ENCODE measurements at regions not wholly inside any gene's neighbourhood (a gene's known extent, or its start where the extent isn't known, plus 50 kb on each side); places are given as distances from the start of the nearest gene placed in this dataset.

DNA sequence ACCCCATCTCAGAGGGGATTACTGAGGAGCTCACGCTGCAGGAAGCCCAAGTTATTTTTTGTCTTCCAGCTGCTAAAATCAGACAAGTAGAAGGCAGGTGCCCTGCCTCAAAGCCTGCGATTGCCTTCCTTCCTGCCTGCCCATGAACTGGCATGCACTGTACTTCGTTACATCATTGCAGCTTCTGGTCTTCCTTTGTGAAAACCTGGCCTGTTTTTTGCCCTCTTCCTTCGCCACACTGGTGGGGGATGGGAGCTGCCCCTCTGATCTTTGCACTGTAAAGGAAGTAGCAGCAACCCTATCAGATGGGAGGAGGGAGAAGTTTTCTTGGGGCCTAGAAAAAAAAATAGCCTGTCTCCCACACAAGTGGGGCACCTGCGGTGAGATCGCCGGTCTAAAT, 1098.7 kb downstream of the BCL11B start:
- TF ChIP-seq EZH2phosphoT487 (IDR thresholded peaks at IDR 0.05; ENCODE audit: low read depth, severe bottlenecking, unreplicated experiment) (no peak), CTCF (IDR thresholded peaks at IDR 0.05; ENCODE audit: poor library complexity) (no peak), EZH2 (IDR thresholded peaks at IDR 0.05; ENCODE audit: borderline replicate concordance) (no peak)
- Histone ChIP-seq H3K4me2 (no peak overlapping the region), H3K36me3 (replicated peaks; ENCODE audit: insufficient read depth, low read depth) (no peaks in the 10 kb centered on the region), H3K27me3 (no peaks in the 10 kb centered on the region), H3K27ac (no peak overlapping the region), H3K4me1 (ENCODE audit: insufficient read depth) (no peaks in the 10 kb centered on the region), H4K20me1 (ENCODE audit: insufficient read depth, poor library complexity, severe bottlenecking) (no peaks in the 10 kb centered on the region), H3K9me3 (ENCODE audit: low read depth) (no peaks in the 10 kb centered on the region), H3K79me2 (no peaks in the 10 kb centered on the region), H2AFZ (no peak overlapping the region), H3K4me3 (no peak overlapping the region), H3K9me2 (replicated peaks; ENCODE audit: insufficient read depth) (no peaks in the 10 kb centered on the region)
- DNase-seq (ENCODE audit: low spot score): no peak
- 86% methylated on average over 7 of the region's 7 CpGs for WGBS (ENCODE audit: low lambda C conversion rate, missing lambda C conversion rate)

DNA sequence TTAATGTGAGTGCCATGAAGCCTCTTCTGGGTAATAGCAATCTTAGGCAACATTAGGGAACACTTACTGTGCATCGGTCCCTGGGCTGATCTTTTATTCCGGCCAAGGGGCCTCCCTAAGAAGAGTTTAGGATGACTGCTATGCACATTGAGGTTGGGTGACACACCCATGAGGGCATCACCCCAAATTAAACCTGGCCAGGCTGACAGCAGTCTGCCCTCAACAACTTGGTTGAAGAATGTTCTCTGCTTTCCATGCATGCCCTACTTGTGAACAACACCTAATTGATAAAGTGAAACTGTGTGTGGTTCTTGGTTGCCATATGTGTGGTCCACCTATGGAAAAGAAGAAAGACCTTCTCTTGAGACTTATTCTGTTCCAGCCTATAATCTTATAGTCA, 1098.0 kb downstream of the BCL11B start:
- Histone ChIP-seq H3K4me3 (no peak overlapping the region), H2AFZ (no peak overlapping the region), H3K9me2 (replicated peaks; ENCODE audit: insufficient read depth) (no peaks in the 10 kb centered on the region), H3K79me2 (no peaks in the 10 kb centered on the region), H3K36me3 (replicated peaks; ENCODE audit: insufficient read depth, low read depth) (no peaks in the 10 kb centered on the region), H3K9me3 (ENCODE audit: low read depth) (no peaks in the 10 kb centered on the region), H3K27ac (no peak overlapping the region), H3K4me2 (no peak overlapping the region), H3K27me3 (no peaks in the 10 kb centered on the region), H3K4me1 (ENCODE audit: insufficient read depth) (no peaks in the 10 kb centered on the region), H4K20me1 (ENCODE audit: insufficient read depth, poor library complexity, severe bottlenecking) (no peaks in the 10 kb centered on the region)
- no peak for DNase-seq (ENCODE audit: low spot score)
- 93% methylated on average over 2 of the region's 2 CpGs for WGBS (ENCODE audit: low lambda C conversion rate, missing lambda C conversion rate)
- TF ChIP-seq EZH2 (IDR thresholded peaks at IDR 0.05; ENCODE audit: borderline replicate concordance) (no peak), EZH2phosphoT487 (IDR thresholded peaks at IDR 0.05; ENCODE audit: low read depth, severe bottlenecking, unreplicated experiment) (no peak), CTCF (IDR thresholded peaks at IDR 0.05; ENCODE audit: poor library complexity) (no peak)

- Histone ChIP-seq H3K9me2 (replicated peaks; ENCODE audit: insufficient read depth) (no peaks in the 10 kb centered on the region), H3K27me3 (no peaks in the 10 kb centered on the region), H3K4me1 (ENCODE audit: insufficient read depth) (no peaks in the 10 kb centered on the region), H3K9me3 (ENCODE audit: low read depth) (no peaks in the 10 kb centered on the region), H3K4me2 (no peak overlapping the region), H2AFZ (no peak overlapping the region), H3K36me3 (replicated peaks; ENCODE audit: insufficient read depth, low read depth) (no peaks in the 10 kb centered on the region), H4K20me1 (ENCODE audit: insufficient read depth, poor library complexity, severe bottlenecking) (no peaks in the 10 kb centered on the region), H3K4me3 (no peak overlapping the region), H3K79me2 (no peaks in the 10 kb centered on the region), H3K27ac (no peak overlapping the region)
- 97% methylated on average over 4 of the region's 4 CpGs for WGBS (ENCODE audit: low lambda C conversion rate, missing lambda C conversion rate)
- no peak for DNase-seq (ENCODE audit: low spot score)
- TF ChIP-seq CTCF (IDR thresholded peaks at IDR 0.05; ENCODE audit: poor library complexity) (no peak), EZH2phosphoT487 (IDR thresholded peaks at IDR 0.05; ENCODE audit: low read depth, severe bottlenecking, unreplicated experiment) (no peak), EZH2 (IDR thresholded peaks at IDR 0.05; ENCODE audit: borderline replicate concordance) (no peak)
Observed at GRCh38 chr14:98175436-98175835, 1096.6 kb downstream of the BCL11B start.

GRCh38 chr14:98175881-98176280, 1096.1 kb downstream of the BCL11B start:
- WGBS (ENCODE audit: low lambda C conversion rate, missing lambda C conversion rate): 80% methylated on average over 5 of the region's 5 CpGs
- H3K4me2 ChIP-seq: no peak overlapping the region
- H4K20me1 ChIP-seq (ENCODE audit: insufficient read depth, poor library complexity, severe bottlenecking): no peaks in the 10 kb centered on the region
- H3K9me3 ChIP-seq (ENCODE audit: low read depth): no peaks in the 10 kb centered on the region
- H3K4me3 ChIP-seq: no peak overlapping the region
- H3K36me3 ChIP-seq (replicated peaks; ENCODE audit: insufficient read depth, low read depth): no peaks in the 10 kb centered on the region
- H3K9me2 ChIP-seq (replicated peaks; ENCODE audit: insufficient read depth): no peaks in the 10 kb centered on the region
- TF ChIP-seq EZH2 (IDR thresholded peaks at IDR 0.05; ENCODE audit: borderline replicate concordance) (no peak), CTCF (IDR thresholded peaks at IDR 0.05; ENCODE audit: poor library complexity) (no peak), EZH2phosphoT487 (IDR thresholded peaks at IDR 0.05; ENCODE audit: low read depth, severe bottlenecking, unreplicated experiment) (no peak)
- no peaks in the 10 kb centered on the region for H3K79me2 ChIP-seq
- H3K27me3 ChIP-seq: no peaks in the 10 kb centered on the region
- no peak overlapping the region for H2AFZ ChIP-seq
- no peaks in the 10 kb centered on the region for H3K4me1 ChIP-seq (ENCODE audit: insufficient read depth)
- no peak for DNase-seq (ENCODE audit: low spot score)
- H3K27ac ChIP-seq: no peak overlapping the region
